ENCODE measurements at regions not wholly inside any gene's neighbourhood (a gene's known extent, or its start where the extent isn't known, plus 50 kb on each side); places are given as distances from the start of the nearest gene placed in this dataset.

DNA sequence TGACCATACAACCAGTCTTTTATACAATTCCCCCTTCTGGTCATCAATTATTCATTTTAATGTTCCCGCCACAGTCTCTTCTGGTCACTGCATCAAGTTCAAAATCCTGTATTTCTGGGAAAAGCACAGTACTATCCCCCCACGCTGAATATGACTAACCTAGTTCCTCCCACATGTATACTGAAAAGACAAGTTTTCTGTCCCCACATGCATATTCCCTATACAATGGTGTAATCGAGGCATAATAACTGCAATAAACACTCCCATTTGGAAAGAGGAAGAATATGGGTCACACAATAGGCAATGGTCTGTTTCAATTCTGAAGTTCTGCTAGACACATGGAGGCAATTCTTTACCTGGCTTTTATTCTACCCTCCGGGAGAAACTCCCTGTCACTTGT is 344.9 kb downstream of the EFNA5 start:
- no peak for DNase-seq (ENCODE audit: low read depth in 2 of 2)

DNA sequence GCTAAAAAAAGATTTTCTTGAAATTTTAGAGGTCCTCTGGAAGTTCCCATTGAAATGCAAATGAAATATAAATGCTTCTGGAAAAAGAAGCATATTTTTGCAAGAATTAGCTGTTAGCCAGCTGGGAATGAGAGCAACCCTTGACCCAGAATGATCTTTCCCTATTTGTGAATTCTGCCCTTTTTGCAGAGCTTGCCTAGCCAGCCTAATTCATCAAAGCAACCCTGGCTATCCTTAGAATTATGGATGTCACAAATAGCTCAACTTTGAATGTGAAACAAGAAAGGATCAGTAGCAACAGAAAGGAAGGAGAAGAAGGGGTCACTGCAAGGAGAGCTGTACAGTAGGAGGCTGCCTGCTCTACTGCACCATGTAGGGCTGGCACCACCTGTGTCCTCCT is 345.9 kb downstream of the EFNA5 start:
- DNase-seq (ENCODE audit: low read depth in 2 of 2): no peak

DNA sequence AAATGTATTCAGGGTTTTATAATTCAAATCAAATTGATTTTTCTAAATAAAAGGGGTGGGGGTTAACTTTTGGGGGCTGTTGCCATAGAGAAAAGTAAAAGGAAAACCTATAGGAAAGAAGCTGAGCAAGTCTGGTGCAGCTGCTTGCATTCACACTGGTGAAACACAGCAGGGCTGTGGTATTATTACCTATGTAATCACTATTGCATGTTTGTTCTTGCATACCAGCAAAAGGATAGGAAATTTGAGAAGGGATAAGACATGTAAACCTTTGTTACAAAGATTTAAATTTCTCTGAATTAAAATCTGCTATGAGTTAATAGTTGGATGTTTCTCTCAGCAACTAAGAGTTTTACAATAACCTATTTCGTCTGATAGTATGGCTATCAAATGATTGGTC is 346.7 kb downstream of the EFNA5 start:
- DNase-seq (ENCODE audit: low read depth in 2 of 2): no peak

DNA sequence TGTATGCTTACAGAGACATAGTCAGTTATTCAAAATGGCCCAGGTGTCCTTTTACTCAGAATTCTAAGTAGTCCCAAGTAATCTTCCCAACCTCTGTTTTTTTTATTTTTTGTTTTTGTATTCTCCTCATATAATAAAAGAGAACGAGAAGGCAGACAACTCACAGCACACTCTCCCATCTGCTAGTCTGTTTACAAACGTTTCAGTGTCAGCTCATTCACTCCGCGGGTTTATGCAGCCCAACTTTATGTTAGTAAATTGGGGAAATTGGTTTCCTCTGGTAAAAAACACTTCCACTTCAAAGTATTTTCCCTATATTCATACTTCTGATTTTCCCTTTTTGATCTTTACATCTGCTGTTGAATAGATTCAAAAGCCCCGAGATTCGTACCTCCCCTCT is 347.2 kb downstream of the EFNA5 start:
- DNase-seq (ENCODE audit: low read depth in 2 of 2): no peak

DNA sequence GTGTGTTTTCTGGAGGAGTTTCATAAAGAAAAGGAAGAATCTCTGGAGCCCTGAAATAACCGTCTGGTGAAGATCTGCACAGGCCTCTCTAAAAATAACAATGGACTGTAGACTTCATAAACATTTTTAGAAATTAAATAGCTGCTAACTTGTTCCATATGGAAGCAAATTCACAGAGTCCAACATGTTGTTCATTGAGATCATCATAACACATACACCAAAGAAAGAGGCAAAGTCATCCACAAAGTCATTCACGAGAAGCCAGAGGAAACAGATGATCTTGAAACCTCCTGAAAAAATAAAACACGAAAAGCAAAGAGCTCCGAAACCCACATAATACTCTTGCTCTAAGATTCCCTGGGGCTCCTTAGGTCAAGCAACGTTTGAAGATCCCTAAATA is 347.8 kb downstream of the EFNA5 start:
- no peak for DNase-seq (ENCODE audit: low read depth in 2 of 2)

DNA sequence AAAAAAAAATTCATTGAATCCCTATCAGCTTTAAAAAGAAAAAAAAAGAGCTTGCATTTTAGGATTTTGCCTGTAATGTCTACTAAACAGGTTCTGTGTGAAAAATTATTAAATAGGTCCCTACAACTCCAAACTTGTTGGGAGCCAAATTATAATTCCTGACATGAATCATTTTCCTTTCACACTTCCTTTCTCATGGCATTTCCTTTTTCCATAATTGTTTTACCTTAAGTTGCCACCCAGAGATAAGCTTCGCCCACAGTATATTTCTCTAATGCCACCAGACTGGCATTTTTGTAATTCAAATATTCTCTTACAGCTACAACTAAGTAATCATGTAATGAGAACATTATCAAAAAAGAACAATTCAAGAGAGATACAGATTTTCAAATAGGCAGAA is 348.8 kb downstream of the EFNA5 start:
- DNase-seq (ENCODE audit: low read depth in 2 of 2): no peak

DNA sequence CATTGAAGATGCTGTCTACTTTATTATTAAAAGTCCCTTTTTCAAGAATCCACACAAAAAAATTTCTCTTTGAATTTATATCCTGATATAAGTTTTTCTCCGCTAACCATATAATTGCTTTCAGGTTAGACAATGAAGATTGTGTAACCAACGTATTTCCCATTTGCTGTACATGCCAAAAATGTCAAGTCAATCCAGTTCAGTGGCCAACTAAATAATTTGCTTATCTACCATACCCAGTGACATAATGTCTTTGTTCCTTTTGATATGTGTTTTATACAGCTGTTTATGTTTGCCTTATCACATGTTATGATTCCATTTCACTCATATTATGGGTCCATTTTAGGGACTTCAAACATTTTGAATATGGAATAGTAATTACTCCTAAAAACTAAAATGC is 349.9 kb downstream of the EFNA5 start:
- DNase-seq (ENCODE audit: low read depth in 2 of 2): no peak

DNA sequence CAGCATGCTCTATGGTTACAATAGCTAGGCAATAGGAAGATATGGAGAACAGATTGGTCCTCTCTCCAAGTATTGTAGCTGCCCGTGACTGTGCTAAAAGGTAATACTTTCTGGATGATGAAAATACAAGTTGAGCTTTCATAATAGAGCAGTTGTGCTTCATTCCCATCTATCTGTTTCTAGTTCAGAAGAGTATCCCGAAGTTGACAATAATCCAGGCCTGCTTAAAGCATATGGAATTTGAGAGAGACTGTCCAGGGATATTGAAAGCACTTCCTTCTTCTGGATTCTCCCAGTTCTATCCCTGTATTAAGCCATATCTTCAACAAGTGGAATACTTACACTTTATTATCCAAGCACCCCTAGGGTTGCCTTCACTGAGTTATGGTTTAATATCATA is 350.4 kb downstream of the EFNA5 start:
- no peak for DNase-seq (ENCODE audit: low read depth in 2 of 2)

DNA sequence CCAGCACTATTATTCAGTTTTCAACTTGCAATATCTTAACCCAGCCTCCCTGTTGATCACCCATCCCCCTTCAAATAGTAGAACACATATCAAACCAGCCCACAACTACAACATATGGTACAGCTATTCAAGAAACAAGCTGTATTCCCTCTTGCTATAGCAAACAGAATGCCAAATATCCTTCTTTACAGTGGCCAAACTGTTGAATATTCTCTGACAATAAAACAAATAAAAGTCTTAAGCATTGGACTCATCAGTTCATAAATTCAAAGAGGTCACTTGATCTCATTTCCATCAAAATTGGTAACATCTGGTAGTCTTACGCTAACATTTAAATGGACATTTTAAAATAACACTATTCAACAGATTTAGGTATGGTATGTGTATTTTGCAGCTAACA is 350.8 kb downstream of the EFNA5 start:
- no peak for DNase-seq (ENCODE audit: low read depth in 2 of 2)

DNA sequence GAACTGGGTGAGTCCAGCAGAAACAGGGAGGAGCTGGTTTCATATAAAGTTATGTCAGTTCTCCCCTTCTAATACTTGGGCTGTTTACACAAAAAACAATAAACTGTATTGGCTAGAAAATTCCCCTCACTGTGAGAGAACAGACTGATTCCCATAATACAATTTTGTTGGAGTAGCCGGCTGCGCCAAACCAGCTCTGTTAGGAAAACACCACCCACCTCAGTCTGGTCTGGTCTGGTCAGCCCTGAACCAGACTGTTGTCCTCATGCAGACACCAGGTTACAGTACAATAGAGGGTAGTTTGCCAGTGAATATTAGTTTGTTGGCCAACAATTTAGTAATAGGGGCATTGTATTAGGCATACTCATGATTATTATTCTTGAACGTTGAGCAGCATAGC is 356.4 kb downstream of the EFNA5 start:
- no peak for DNase-seq (ENCODE audit: low read depth in 2 of 2)

DNA sequence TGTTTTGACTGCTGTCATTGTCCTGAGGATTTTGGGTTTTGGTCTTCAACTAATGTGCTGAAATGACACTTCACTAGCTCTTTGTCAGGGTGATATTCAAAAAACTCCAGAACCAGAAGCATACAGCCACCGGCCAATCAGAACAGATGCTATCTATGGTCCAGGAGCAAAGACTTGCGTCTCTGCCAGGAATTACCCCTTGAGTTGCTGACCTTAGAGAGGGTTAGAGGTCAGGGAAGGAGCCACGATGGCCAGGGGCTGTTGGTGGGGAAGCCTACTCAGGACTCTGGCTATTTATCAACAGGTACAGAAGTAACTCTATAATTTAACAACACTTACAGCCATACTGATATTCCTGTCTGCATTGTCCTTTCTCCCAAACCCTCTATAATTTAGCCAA is 356.8 kb downstream of the EFNA5 start:
- no peak for DNase-seq (ENCODE audit: low read depth in 2 of 2)

DNA sequence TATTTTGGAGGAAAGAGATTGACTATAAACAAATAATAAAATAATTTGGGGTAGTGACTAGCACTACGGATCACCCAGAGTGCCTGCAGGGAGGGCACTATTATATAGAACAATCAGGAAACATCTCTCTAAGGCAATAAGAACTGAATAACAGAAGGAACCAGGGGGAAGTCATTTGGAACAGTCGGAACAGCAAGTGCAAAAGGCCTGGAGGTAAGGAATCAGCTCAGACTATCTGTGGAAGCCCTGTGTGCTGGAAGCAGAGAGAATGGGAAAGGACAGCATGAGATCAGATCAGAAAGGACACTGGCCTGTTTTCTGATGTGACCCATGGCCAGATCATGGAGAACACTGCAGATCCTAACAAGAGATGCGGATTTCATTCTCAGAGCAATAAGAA is 357.6 kb downstream of the EFNA5 start:
- no peak for DNase-seq (ENCODE audit: low read depth in 2 of 2)

DNA sequence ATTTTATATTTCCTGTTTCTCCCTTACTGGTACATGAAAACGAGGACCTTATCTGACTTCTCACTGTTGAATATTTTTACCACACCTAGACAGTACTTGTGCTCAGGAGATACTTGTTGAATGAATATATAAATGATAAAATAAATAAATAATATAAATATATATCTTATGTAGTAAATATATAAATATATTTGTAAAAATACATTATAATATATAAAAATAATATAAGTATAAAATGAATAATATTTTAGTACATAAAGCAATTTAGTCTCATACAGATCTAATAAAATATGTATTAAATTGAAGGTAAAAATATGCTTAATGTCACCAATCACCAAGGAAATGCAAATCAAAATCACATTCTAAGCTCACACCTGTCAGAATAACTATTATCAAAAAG is 360.6 kb downstream of the EFNA5 start:
- no peak for DNase-seq (ENCODE audit: low read depth in 2 of 2)

DNA sequence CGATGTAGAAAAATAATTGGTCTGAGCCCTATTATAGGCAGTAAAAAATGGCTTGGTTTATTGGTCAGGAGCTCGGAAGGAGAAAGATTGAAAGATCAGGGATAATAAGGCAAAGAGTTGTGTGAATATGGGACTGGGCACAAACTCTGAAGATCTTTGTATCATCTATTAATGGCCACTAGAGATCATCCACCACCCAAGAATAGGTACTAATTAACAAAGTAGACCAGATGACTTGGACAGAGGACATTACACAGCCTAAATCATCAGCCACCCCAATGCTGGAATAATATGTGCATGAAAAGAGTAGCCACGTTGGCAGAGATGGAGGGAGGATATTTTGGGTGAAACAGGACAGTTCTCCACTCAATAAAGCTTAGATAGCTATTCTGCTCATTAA is 364.1 kb downstream of the EFNA5 start:
- no peak for DNase-seq (ENCODE audit: low read depth in 2 of 2)

DNA sequence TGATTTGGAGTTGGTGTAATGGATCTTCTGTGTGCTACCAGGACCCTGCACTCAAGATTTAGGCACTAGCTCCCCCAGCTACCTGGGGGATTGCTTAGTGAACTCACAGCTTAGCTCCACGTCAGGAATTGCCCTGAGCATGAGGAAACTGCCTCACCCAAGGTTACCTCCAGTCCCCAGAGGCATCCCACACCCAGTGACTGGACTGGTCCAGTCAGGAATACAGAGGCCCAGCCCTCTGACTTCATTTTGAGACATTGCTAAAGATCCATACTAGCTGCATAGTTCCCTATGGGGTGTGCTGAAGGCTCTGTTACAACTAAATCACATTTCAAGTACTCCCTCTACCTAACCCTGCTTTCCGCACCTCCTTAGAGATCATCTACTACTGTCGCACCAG is 364.7 kb downstream of the EFNA5 start:
- DNase-seq (ENCODE audit: low read depth in 2 of 2): no peak

DNA sequence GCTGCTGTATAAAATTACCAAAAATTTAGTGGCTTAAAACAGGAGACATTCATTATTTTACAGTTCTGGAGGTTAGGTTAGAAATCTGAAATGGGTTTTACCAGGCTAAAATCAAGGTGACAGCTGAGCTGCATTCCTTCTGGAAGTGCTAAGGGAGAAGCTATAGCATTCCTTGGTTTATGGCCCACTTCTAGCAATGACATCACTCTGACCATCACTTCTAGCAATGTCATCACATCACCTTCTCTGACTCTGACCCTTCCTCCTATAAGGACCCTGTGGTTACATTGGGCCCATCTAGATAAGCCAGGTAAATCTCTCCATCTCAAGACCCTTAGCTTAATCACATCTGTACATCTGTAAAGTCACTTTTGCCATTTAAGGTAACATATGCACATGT is 366.1 kb downstream of the EFNA5 start:
- no peak for DNase-seq (ENCODE audit: low read depth in 2 of 2)

DNA sequence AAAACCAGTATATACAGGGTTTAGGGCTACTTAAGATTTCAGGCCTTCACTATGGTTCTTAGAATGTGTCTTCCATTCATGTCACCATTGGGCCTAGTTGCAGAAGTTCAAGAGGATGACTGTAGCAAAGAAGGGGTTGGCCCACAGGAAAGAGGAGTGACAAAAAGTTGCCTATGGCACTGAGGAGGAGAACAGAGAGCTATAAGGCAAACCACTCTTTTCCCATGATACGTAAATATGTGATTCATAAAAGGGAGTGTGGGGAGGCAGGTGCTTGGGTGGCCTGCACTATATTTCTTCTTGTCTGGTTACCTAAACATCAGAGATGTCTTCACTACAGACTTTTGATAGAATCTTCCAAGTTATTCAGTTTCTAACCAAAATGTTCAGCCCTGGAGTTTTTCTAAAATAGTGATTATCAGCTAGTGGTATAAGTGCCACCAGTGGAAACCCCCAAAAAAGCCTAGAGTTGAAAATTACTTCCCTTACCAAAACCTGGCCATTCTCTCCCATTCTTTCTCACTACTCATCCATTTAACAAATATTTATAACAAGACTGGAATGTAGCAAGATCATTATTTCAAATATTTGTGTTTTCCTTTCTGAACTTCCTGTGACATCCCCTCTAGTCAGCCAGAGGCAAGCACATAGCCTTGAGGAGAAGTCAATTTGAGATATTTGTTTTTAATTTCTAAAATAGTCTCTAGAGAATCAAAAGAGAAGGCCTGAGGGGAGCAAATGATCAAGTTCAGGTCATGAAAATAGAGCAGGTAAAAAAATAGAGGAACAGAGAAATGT is 367.4 kb downstream of the EFNA5 start:
- no peak for DNase-seq (ENCODE audit: low read depth in 2 of 2)

DNA sequence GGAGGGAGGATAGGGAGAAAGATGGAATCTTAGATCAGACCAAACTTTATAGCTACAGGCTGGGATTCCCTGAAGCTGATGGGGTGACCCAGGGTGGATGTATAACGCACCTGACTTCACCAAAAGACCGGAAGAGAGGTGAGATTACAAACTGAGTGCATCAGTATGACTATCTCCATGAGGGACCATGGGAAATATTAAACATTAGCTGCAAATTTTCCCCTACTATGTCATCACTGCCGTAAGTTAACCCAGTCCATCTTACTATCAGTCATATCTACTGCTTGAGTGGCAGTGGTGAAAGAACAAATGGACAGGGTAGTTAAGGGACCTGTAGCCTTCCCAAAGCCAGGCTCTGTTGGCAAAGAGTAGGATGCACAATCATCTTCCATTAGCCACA is 368.3 kb downstream of the EFNA5 start:
- DNase-seq (ENCODE audit: low read depth in 2 of 2): no peak

DNA sequence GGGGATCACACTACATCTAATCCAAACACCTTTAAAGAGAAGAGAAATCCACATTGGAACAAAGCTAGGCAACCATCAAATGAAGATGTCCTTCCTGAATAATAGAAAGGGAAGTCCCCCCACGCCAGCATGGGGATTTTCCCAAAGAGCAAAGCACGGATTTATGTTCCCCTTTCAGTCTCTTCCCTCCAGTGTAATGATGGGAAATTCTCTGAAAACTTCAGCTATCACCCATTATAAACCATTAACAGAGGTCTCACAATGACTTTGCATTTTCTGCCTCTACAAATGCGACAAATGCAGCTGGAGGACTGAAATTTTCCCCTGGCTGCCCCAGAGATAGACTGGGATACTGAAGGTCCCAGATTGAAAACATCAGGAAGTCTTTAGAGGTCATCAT is 368.7 kb downstream of the EFNA5 start:
- DNase-seq (ENCODE audit: low read depth in 2 of 2): no peak

DNA sequence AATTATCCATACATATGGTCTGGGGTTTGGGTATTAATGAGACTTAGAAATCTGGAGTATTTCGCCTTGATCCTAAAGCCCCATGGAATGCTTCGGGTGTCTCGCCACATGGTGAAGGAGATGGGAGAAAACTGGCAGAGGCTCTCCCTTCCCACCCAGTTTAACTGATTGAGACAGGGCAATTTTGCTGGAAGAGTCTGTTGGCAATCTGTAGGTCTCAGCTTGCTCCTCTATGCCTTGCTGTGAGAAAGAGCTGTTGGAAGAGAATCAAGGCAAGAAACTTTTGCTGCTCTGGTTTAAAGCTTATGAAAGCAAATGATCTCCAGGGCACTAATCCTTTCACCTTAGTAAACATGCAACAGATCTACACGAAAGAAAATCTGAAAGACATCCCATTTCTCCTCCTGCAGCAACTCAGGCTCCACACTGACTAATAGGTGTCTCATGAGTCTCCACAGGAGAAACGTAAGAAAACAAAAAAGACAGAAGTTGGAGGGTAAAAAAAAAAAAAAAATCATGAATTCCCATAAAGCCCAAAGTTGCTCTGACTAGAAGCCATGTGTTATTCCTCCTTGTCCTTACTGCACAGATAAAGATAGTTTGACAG is 369.9 kb downstream of the EFNA5 start:
- no peak for DNase-seq (ENCODE audit: low read depth in 2 of 2)

DNA sequence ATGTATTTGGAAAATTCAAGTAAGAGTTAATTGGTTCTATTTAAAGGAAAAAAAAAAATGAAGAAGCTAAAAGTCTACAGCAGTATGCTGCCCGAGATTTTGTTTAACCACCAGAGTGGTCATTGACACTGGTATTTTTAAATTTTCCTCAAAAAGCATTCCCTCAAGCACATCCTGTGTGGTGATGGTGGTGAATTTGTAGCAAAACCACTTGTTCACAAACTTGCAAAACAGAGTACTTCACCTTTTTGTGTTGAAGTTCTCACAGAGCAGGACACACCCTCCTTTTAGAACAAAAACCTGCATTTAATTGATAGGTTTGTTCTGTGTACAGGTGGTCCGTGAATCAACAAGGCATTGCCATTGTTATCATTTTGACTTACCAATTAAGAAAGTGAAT is 374.2 kb downstream of the EFNA5 start:
- DNase-seq (ENCODE audit: low read depth in 2 of 2): no peak

DNA sequence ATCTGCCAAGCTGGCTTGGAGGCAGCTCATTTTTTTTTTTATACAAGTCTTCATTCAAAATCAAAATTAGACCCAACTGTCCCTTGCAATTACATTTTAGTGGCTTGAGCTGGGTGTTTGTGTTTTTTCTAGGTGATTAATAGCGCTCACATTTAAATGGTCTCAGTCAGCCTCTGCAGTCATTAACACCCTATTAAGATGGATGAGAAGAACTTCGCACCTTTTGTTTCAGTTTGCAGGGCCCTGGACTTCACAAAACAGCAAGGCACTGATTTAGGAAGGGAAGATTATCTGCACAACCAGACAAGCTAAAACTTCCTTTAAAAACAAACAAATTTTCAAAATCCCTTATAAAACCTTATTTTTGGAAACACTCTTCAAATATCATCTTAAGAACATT is 374.8 kb downstream of the EFNA5 start:
- no peak for DNase-seq (ENCODE audit: low read depth in 2 of 2)

DNA sequence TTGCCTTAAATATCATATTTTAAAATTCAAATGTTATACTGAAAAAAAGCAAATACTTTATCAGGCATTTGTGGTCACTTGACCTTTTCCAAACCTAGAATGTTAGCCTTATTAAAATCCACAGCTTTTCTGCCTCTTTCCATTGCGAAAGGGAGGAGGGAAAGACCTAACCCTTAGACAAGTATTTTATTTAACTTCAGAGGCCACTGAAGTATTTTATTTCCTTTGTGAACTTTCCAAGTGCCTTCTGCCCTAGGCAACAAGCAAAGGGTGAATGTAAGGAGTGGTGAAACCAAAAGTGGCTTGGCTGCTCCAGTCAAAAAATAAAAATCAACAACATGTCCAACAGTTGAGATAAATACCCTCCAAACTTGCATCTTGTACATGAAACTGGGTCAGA is 376.1 kb downstream of the EFNA5 start:
- DNase-seq (ENCODE audit: low read depth in 2 of 2): no peak

DNA sequence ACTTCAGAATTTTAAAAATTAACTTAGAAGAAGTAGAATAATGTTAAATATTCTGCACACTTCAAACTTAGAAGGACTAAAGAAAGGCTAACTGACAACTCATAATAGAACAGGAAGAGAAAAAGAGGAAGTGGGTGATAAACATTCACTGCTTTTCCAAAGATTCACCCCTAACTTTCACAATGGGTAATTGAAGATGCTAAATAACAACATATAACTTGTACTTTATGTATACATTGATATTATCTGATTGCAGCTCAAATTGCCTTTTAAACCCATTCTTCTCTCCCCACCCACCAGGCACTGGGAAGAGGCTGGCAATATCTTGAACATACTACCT is 376.6 kb downstream of the EFNA5 start:
- no peak for DNase-seq (ENCODE audit: low read depth in 2 of 2)

All from stimulated activated CD8-positive, alpha-beta memory T cell treated with anti-CD3 and anti-CD28 coated beads, Interleukin-2, amount 100 ng/mL, for 48 hours (primary cell).